CD8-positive, alpha-beta memory T cell (primary cell): ENCODE measurements at regions not wholly inside any gene's neighbourhood (a gene's known extent, or its start where the extent isn't known, plus 50 kb on each side); places are given as distances from the start of the nearest gene placed in this dataset.

Experiments
- CTCF ChIA-PET: fragments of 350-600 bp; sonication (Branson Sonifier 250); formaldehyde crosslinking; loops from one replicate; lab custom pipeline; 2021; ENCODE audit warnings: antibody characterized with exemption; lab: Charles Lee
- POLR2A ChIA-PET: fragments of 350-600 bp; sonication (Branson Sonifier 250); formaldehyde crosslinking; loops from one replicate; lab custom pipeline; 2021; ENCODE audit warnings: antibody characterized with exemption; lab: Charles Lee
- DNase-seq, 5 donors: peaks; one replicate each; pipeline versions ENCODE4 v3.0.0 to v3.0.0-alpha.2; 2020 to 2022; ENCODE audit warnings: mixed read lengths in 1 of 5
- H3K27ac ChIP-seq: one replicate; pipeline ENCODE4 v1.7.0; 2013; ENCODE audit warnings: low read depth, mild to moderate bottlenecking, low read length, moderate library complexity
- H3K27me3 ChIP-seq: 2 replicates; pipeline ENCODE4 v1.7.0; 2013; ENCODE audit warnings: low read length, mild to moderate bottlenecking; ENCODE audit not compliant: insufficient read depth, poor library complexity, severe bottlenecking
- H3K36me3 ChIP-seq: 2 replicates; pipeline ENCODE4 v1.7.0; 2013; ENCODE audit warnings: mild to moderate bottlenecking, low read length, moderate library complexity; ENCODE audit not compliant: insufficient read depth
- H3K4me1 ChIP-seq: 2 replicates; pipeline ENCODE4 v1.7.0; 2013; ENCODE audit warnings: mild to moderate bottlenecking, low read length, moderate library complexity; ENCODE audit not compliant: insufficient read depth
- H3K4me3 ChIP-seq: 2 replicates; pipeline ENCODE4 v1.7.0; 2013; ENCODE audit warnings: mild to moderate bottlenecking, low read length
- H3K9me3 ChIP-seq: 2 replicates; pipeline ENCODE4 v1.7.0; 2013; ENCODE audit warnings: mild to moderate bottlenecking, low read length
- H3K27ac Mint-ChIP-seq, 8 donors: one replicate each; pipeline ENCODE4 v1.8.0; 2020 to 2021; ENCODE audit warnings: mixed read lengths in 8 of 8, mild to moderate bottlenecking in 6 of 8, inconsistent platforms in 3 of 8, moderate library complexity in 3 of 8
- H3K27me3 Mint-ChIP-seq, 2 donors: one replicate each; pipeline ENCODE4 v1.8.0; 2020 to 2021; ENCODE audit warnings: mixed read lengths in 2 of 2, mild to moderate bottlenecking in 1 of 2, moderate library complexity in 1 of 2
- H3K36me3 Mint-ChIP-seq, 3 donors: one replicate each; pipeline ENCODE4 v1.8.0; 2020 to 2021; ENCODE audit warnings: mixed read lengths in 3 of 3, inconsistent platforms in 1 of 3, mild to moderate bottlenecking in 1 of 3
- H3K4me1 Mint-ChIP-seq, 3 donors: one replicate each; pipeline ENCODE4 v1.8.0; 2020 to 2021; ENCODE audit warnings: mixed read lengths in 3 of 3, inconsistent platforms in 1 of 3, mild to moderate bottlenecking in 1 of 3
- H3K4me3 Mint-ChIP-seq, 7 donors: one replicate each; pipeline ENCODE4 v1.8.0; 2020 to 2021; ENCODE audit warnings: mixed read lengths in 7 of 7, mild to moderate bottlenecking in 6 of 7, moderate library complexity in 4 of 7, inconsistent platforms in 2 of 7
- H3K9me3 Mint-ChIP-seq, 5 donors: one replicate each; pipeline ENCODE4 v1.8.0; 2020 to 2022; ENCODE audit warnings: mixed read lengths in 5 of 5, mild to moderate bottlenecking in 3 of 5, moderate library complexity in 2 of 5, inconsistent platforms in 1 of 5

- Histone ChIP-seq H3K27me3 (no peaks in the 10 kb centered on the region), H3K27ac (no peak overlapping the region), H3K36me3 (no peaks in the 10 kb centered on the region), H3K4me3 (no peak overlapping the region), H3K4me1 (no peaks in the 10 kb centered on the region), H3K9me3 (no peaks in the 10 kb centered on the region)
- no peak for DNase-seq
- Mint-ChIP-seq H3K27ac (no peak overlapping the region), H3K27me3 (peaks cover 0 to 7% of the 10 kb centered on the region in 2 donors), H3K4me1 (peaks cover 0 to 3% (median 0%) of the 10 kb centered on the region in 3 donors), H3K36me3 (no peaks in the 10 kb centered on the region), H3K9me3 (peaks cover 0 to 2% (median 0%) of the 10 kb centered on the region in 5 donors), H3K4me3 (no peak overlapping the region)
- ChIA-PET POLR2A (no interaction called here), CTCF (no interaction called here)
These were observed 372.4 kb upstream of the IRX4 start for GRCh38 chr5:2254880-2255750.

DNA sequence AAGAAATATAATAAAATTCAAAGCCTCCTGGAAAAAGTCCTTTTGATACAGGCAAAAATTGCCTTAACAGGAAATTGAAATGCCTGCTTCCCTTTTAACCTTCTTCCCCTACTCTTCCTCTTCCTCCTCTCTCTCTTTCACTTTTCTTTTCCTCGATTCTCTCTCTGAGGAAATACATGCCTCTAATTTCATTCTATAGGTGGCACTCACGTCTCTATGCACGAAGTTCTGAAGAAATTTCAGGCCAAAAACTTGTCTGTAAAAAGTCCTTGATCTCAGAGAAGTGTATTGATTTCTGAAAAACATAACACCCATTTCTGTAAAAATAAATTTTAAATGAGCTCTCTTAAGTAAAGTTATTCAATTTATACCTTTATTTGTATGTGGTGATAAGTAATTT lies 371.7 kb upstream of the IRX4 start:
- no peaks in the 10 kb centered on the region for H3K36me3 ChIP-seq
- Mint-ChIP-seq H3K27ac (no peak overlapping the region), H3K4me3 (no peak overlapping the region), H3K9me3 (peaks cover 0 to 2% (median 0%) of the 10 kb centered on the region in 5 donors), H3K4me1 (peaks cover 0 to 3% (median 0%) of the 10 kb centered on the region in 3 donors), H3K27me3 (peaks cover 0 to 7% of the 10 kb centered on the region in 2 donors), H3K36me3 (no peaks in the 10 kb centered on the region)
- H3K4me3 ChIP-seq, result no peak overlapping the region
- H3K27ac ChIP-seq, result no peak overlapping the region
- ChIA-PET POLR2A (no interaction called here), CTCF (no interaction called here)
- no peak for DNase-seq
- no peaks in the 10 kb centered on the region for H3K27me3 ChIP-seq
- H3K9me3 ChIP-seq, result no peaks in the 10 kb centered on the region
- no peaks in the 10 kb centered on the region for H3K4me1 ChIP-seq

- POLR2A ChIA-PET, result no interaction called here
- peaks cover 0 to 3% (median 0%) of the 10 kb centered on the region in 3 donors for H3K4me1 Mint-ChIP-seq
These were observed 370.6 kb upstream of the IRX4 start for GRCh38 chr5:2253040-2253975.

DNA sequence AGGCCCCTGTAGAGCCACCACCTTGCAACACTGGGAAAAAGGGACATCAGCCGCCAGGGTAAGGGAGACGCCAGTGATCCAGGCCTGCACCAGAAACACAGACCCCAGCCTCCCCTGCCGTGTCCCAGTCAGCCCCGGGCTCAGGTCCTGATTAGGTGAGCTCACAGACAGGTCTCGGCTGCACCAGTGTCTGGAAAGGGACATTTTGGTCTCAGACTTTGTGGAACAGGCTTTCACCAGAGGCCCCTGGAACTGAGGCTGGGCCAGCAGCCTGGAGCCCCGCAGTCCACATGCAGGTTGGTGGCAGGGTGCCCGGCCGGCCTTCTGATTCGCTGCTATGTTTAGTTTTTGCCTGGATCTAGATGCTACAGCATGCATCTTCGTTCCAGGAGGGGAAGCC lies 369.0 kb upstream of the IRX4 start:
- Histone ChIP-seq H3K9me3 (no peaks in the 10 kb centered on the region), H3K27me3 (no peaks in the 10 kb centered on the region), H3K27ac (no peak overlapping the region), H3K4me3 (no peak overlapping the region), H3K36me3 (no peaks in the 10 kb centered on the region), H3K4me1 (no peaks in the 10 kb centered on the region)
- no peaks in the 10 kb centered on the region for H3K36me3 Mint-ChIP-seq
- H3K27ac Mint-ChIP-seq, result no peak overlapping the region
- peaks cover 0 to 1% of the 10 kb centered on the region in 2 donors for H3K27me3 Mint-ChIP-seq
- no peak for DNase-seq
- H3K9me3 Mint-ChIP-seq, result peaks cover 0 to 2% (median 0%) of the 10 kb centered on the region in 5 donors
- H3K4me1 Mint-ChIP-seq, result peaks cover 0 to 3% (median 0%) of the 10 kb centered on the region in 3 donors
- ChIA-PET POLR2A (no interaction called here), CTCF (no interaction called here)
- H3K4me3 Mint-ChIP-seq, result no peak overlapping the region

More at GRCh38 chr5:2253040-2253975, 370.6 kb upstream of the IRX4 start:
- Histone ChIP-seq H3K36me3 (no peaks in the 10 kb centered on the region), H3K4me3 (no peak overlapping the region), H3K9me3 (no peaks in the 10 kb centered on the region), H3K27ac (no peak overlapping the region), H3K27me3 (no peaks in the 10 kb centered on the region), H3K4me1 (no peaks in the 10 kb centered on the region)
- Mint-ChIP-seq H3K4me3 (no peak overlapping the region), H3K27ac (no peak overlapping the region), H3K36me3 (no peaks in the 10 kb centered on the region), H3K9me3 (no peaks in the 10 kb centered on the region), H3K27me3 (peaks cover 0 to 7% of the 10 kb centered on the region in 2 donors)
- CTCF ChIA-PET, result no interaction called here
- no peak for DNase-seq

DNA sequence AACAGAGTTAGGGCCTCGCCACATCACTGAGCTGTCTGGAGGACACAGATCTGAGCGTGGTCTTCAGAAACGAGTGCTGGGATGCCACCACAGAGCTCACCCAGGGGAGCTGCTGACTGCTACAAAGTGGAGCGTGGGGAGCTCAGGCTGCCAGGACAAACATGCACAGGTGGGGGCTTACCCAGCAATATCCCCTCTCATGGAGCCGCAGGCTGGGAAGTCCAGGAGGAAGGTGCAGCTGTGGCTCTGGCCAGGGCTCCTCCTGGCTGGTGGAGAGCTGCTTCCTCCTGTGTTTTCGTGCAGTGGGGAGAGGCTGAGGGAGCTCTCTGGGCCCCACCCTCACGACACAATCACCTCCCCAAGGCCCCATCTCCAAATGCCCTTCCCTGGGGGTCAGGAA lies 368.6 kb upstream of the IRX4 start:
- Histone ChIP-seq H3K27me3 (no peaks in the 10 kb centered on the region), H3K4me3 (no peak overlapping the region), H3K27ac (no peak overlapping the region), H3K4me1 (no peaks in the 10 kb centered on the region), H3K9me3 (no peaks in the 10 kb centered on the region), H3K36me3 (no peaks in the 10 kb centered on the region)
- CTCF ChIA-PET, result no interaction called here
- no peak overlapping the region for H3K4me3 Mint-ChIP-seq
- POLR2A ChIA-PET, result no interaction called here
- peaks cover 0 to 4% (median 0%) of the 10 kb centered on the region in 5 donors for H3K9me3 Mint-ChIP-seq
- H3K36me3 Mint-ChIP-seq, result no peaks in the 10 kb centered on the region
- H3K4me1 Mint-ChIP-seq, result peaks cover 0 to 3% (median 0%) of the 10 kb centered on the region in 3 donors
- H3K27me3 Mint-ChIP-seq, result peaks cover 0 to 1% of the 10 kb centered on the region in 2 donors
- H3K27ac Mint-ChIP-seq, result no peak overlapping the region
- no peak for DNase-seq

GRCh38 chr5:2250365-2250950 lies 367.7 kb upstream of the IRX4 start:
- no peak for DNase-seq
- H3K9me3 Mint-ChIP-seq, result peaks cover 0 to 4% (median 0%) of the 10 kb centered on the region in 5 donors
- no peaks in the 10 kb centered on the region for H3K9me3 ChIP-seq
- no peaks in the 10 kb centered on the region for H3K4me1 ChIP-seq
- CTCF ChIA-PET, result no interaction called here
- peaks cover 0 to 3% (median 0%) of the 10 kb centered on the region in 3 donors for H3K4me1 Mint-ChIP-seq
- no peaks in the 10 kb centered on the region for H3K36me3 ChIP-seq
- peaks cover 0 to 1% of the 10 kb centered on the region in 2 donors for H3K27me3 Mint-ChIP-seq
- H3K27ac ChIP-seq, result no peak overlapping the region
- H3K4me3 ChIP-seq, result no peak overlapping the region
- no peaks in the 10 kb centered on the region for H3K36me3 Mint-ChIP-seq
- no peak overlapping the region for H3K4me3 Mint-ChIP-seq
- H3K27ac Mint-ChIP-seq, result no peak overlapping the region
- POLR2A ChIA-PET, result no interaction called here
- no peaks in the 10 kb centered on the region for H3K27me3 ChIP-seq

DNA sequence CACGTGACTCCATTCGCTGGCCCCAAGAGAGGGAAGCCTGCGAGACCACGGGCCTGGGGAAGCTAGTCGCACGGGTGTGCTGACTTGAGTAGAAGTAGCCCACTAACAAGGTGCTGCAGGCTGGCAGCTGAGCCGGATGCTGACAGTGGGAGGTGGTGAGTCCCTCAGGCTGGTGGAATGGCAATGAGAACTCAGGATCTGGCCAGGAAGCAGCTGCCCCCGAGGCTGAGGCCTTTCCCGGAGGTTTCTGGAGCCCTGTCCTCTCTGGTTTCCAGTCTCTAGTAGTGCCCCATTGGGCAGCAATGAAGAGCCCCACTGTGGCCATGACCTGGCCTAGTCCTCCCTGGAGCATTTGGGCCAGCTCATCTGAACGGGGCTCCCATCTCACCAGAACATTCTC lies 366.7 kb upstream of the IRX4 start:
- H3K36me3 Mint-ChIP-seq, result no peaks in the 10 kb centered on the region
- POLR2A ChIA-PET, result no interaction called here
- H3K9me3 Mint-ChIP-seq, result peaks cover 0 to 4% (median 1%) of the 10 kb centered on the region in 5 donors
- H3K4me3 Mint-ChIP-seq, result no peak overlapping the region
- H3K27me3 Mint-ChIP-seq, result peaks cover 0 to 1% of the 10 kb centered on the region in 2 donors
- H3K9me3 ChIP-seq, result no peaks in the 10 kb centered on the region
- no peaks in the 10 kb centered on the region for H3K27me3 ChIP-seq
- H3K27ac ChIP-seq, result no peak overlapping the region
- no peak overlapping the region for H3K4me3 ChIP-seq
- no peak overlapping the region for H3K27ac Mint-ChIP-seq
- H3K4me1 ChIP-seq, result no peaks in the 10 kb centered on the region
- CTCF ChIA-PET, result no interaction called here
- DNase-seq, result no peak
- H3K4me1 Mint-ChIP-seq, result peaks cover 0 to 2% (median 0%) of the 10 kb centered on the region in 3 donors
- H3K36me3 ChIP-seq, result no peaks in the 10 kb centered on the region
